SK-N-SH (cell line): ENCODE measurements at regions not wholly inside any gene's neighbourhood (a gene's known extent, or its start where the extent isn't known, plus 50 kb on each side); places are given as distances from the start of the nearest gene placed in this dataset.

Experiments used
- CTCF ChIA-PET: fragments of 300-600, 350-600 bp; formaldehyde crosslinking; extraction: SDS; loops from one replicate; lab custom pipeline; 2021; lab: Yijun Ruan, JAX
- POLR2A ChIA-PET: fragments of 350-600 bp; sonication (Branson Sonifier 250); formaldehyde crosslinking; extraction: SDS; loops from one replicate; lab custom pipeline; 2020; ENCODE audit warnings: antibody characterized with exemption, inconsistent platforms; lab: Yijun Ruan, JAX
- DNase-seq: peaks from one replicate; pipeline ENCODE4 v3.0.0; 2012
- H2AFZ ChIP-seq: fragments of 200-600 bp; sonication (generic); 2 replicates; pipeline ENCODE4 v1.8.1; 2016; ENCODE audit warnings: antibody characterized with exemption, mild to moderate bottlenecking, low read depth
- H3F3A ChIP-seq: fragments of 200-600 bp; sonication (generic); replicated peaks from 2 replicates; pipeline ENCODE3; 2016; ENCODE audit warnings: antibody characterized with exemption, mild to moderate bottlenecking; ENCODE audit not compliant: insufficient read depth
- H3K27ac ChIP-seq, 2 experiments: fragments of 200-500 bp in 1 of 2; fragments of 200-600 bp in 1 of 2; sonication (Bioruptor generic) in 1 of 2; sonication (generic), shearing (Covaris generic) in 1 of 2; 2 replicates each; pipeline versions ENCODE4 v1.5.1 to v1.6.1; 2014 to 2016; ENCODE audit warnings: low read depth in 2 of 2, inconsistent platforms in 1 of 2, low read length in 1 of 2, mild to moderate bottlenecking in 1 of 2, mixed read lengths in 1 of 2
- H3K27me3 ChIP-seq: fragments of 200-600 bp; sonication (generic), shearing (Covaris generic); 2 replicates; pipeline ENCODE4 v1.6.1; 2016; ENCODE audit warnings: mixed run types; ENCODE audit not compliant: insufficient read depth
- H3K36me3 ChIP-seq, 2 experiments: fragments of 200-500 bp in 1 of 2; fragments of 200-600 bp in 1 of 2; sonication (Bioruptor generic) in 1 of 2; sonication (generic) in 1 of 2; replicated peaks in 1 of 2; 2 replicates each; pipeline versions ENCODE3 to v1.5.1; 2014 to 2016; ENCODE audit warnings: low read length in 1 of 2, mild to moderate bottlenecking in 1 of 2; ENCODE audit not compliant: insufficient read depth in 2 of 2, control insufficient read depth in 1 of 2
- H3K4me1 ChIP-seq, 2 experiments: fragments of 200-500 bp in 1 of 2; fragments of 200-600 bp in 1 of 2; sonication (Bioruptor generic) in 1 of 2; sonication (generic), shearing (Covaris generic) in 1 of 2; 2 replicates each; pipeline versions ENCODE4 v1.5.1 to v1.6.1; 2014 to 2016; ENCODE audit warnings: low read depth in 1 of 2, low read length in 1 of 2, mixed run types in 1 of 2; ENCODE audit not compliant: insufficient read depth in 2 of 2, control insufficient read depth in 1 of 2
- H3K4me2 ChIP-seq: fragments of 200-600 bp; sonication (generic), shearing (Covaris generic); 2 replicates; pipeline ENCODE4 v1.6.1; 2017; ENCODE audit warnings: mixed run types
- H3K4me3 ChIP-seq, 2 experiments: fragments of 200-500 bp in 1 of 2; fragments of 200-600 bp in 1 of 2; sonication (Bioruptor generic) in 1 of 2; sonication (generic), shearing (Covaris generic) in 1 of 2; 2 replicates each; pipeline versions ENCODE4 v1.5.1 to v1.8.1; 2014 to 2016; ENCODE audit warnings: low read depth in 2 of 2, inconsistent platforms in 1 of 2, low read length in 1 of 2, mild to moderate bottlenecking in 1 of 2, mixed read lengths in 1 of 2, moderate library complexity in 1 of 2
- H3K79me2 ChIP-seq: fragments of 200-600 bp; sonication (generic); 2 replicates; pipeline ENCODE4 v1.8.1; 2017; ENCODE audit warnings: mild to moderate bottlenecking; ENCODE audit not compliant: insufficient read depth
- H3K9ac ChIP-seq: fragments of 200-600 bp; sonication (generic); 2 replicates; pipeline ENCODE4 v1.6.1; 2017; ENCODE audit warnings: mixed run types
- H3K9me2 ChIP-seq: fragments of 200-600 bp; sonication (generic); 2 replicates; pipeline ENCODE4 v1.6.1; 2017; ENCODE audit warnings: mixed run types
- H3K9me3 ChIP-seq: fragments of 200-600 bp; sonication (generic); 2 replicates; pipeline ENCODE4 v1.6.1; 2017; ENCODE audit warnings: mixed run types, mild to moderate bottlenecking, moderate library complexity
- H4K20me1 ChIP-seq: fragments of 200-600 bp; sonication (generic); 2 replicates; pipeline ENCODE4 v1.6.1; 2017; ENCODE audit warnings: mild to moderate bottlenecking, mixed run types; ENCODE audit not compliant: insufficient read depth
- CHD2 ChIP-seq: fragments of 150-350 bp; IDR thresholded peaks from 2 replicates; pipeline ENCODE4 v1.6.1; 2018; ENCODE audit warnings: low read length; ENCODE audit not compliant: partially characterized antibody
- EP300 ChIP-seq, 2 experiments: IDR thresholded peaks; 2 replicates each; pipeline versions ENCODE4 v1.4.0 to v1.6.1; 2012; ENCODE audit warnings: borderline replicate concordance in 1 of 2, low read depth in 1 of 2, low read length in 1 of 2
- FOXJ3 ChIP-seq: sonication (generic); formaldehyde crosslinking; IDR thresholded peaks from 2 replicates; pipeline ENCODE4 v1.5.1; 2020; ENCODE audit warnings: mild to moderate bottlenecking, missing genetic modification reagents
- FOXM1 ChIP-seq: IDR thresholded peaks from 2 replicates; pipeline ENCODE4 v1.4.0; 2012; ENCODE audit warnings: low read depth, mild to moderate bottlenecking
- GATA2 ChIP-seq: sonication (generic); formaldehyde crosslinking; IDR thresholded peaks from 2 replicates; pipeline ENCODE4 v1.5.0; 2020; ENCODE audit warnings: mild to moderate bottlenecking, missing genetic modification reagents
- JUND ChIP-seq: IDR thresholded peaks from 2 replicates; pipeline ENCODE4 v1.4.0; 2012
- NRF1 ChIP-seq: IDR thresholded peaks from 2 replicates; pipeline ENCODE4 v1.6.1; 2012; ENCODE audit warnings: low read depth, mild to moderate bottlenecking, low read length
- POLR2AphosphoS5 ChIP-seq: IDR thresholded peaks from 2 replicates; pipeline ENCODE4 v1.6.1; 2012; ENCODE audit warnings: low read depth, low read length
- RAD21 ChIP-seq: IDR thresholded peaks from 2 replicates; pipeline ENCODE4 v1.6.1; 2012; ENCODE audit warnings: mild to moderate bottlenecking, low read length
- RCOR1 ChIP-seq: fragments of 150-350 bp; IDR thresholded peaks from 2 replicates; pipeline ENCODE4 v1.6.1; 2017; ENCODE audit warnings: antibody characterized with exemption, low read length
- RFX5 ChIP-seq: IDR thresholded peaks from 2 replicates; pipeline ENCODE4 v1.6.1; 2012; ENCODE audit warnings: mild to moderate bottlenecking, improper control_type of control experiment, low read length
- RXRA ChIP-seq: IDR thresholded peaks from 2 replicates; pipeline ENCODE4 v1.4.0; 2012; ENCODE audit warnings: low read depth, mild to moderate bottlenecking, borderline replicate concordance
- TCF12 ChIP-seq: IDR thresholded peaks from 2 replicates; pipeline ENCODE4 v1.4.0; 2012
- TEAD4 ChIP-seq: IDR thresholded peaks from 2 replicates; pipeline ENCODE4 v1.4.0; 2012; ENCODE audit warnings: mild to moderate bottlenecking, borderline replicate concordance; ENCODE audit not compliant: insufficient read depth
- YY1 ChIP-seq: IDR thresholded peaks from 2 replicates; pipeline ENCODE4 v1.4.0; 2012; ENCODE audit warnings: low read depth, mild to moderate bottlenecking
- WGBS: methylation state at CpG from one replicate; pipeline ENCODE4 v1.1.6; 2017; ENCODE audit warnings: low lambda C conversion rate; 5-methylcytosine and 5-hydroxymethylcytosine counted together
- TF ChIP-seq, protein P1 (sequence below): IDR thresholded peaks from 2 replicates; pipeline ENCODE4 v1.6.1; 2012; ENCODE audit warnings: mild to moderate bottlenecking, low read depth, low read length, moderate library complexity
- TF ChIP-seq, protein P2 (sequence below): fragments of 150-350 bp; IDR thresholded peaks from 2 replicates; pipeline ENCODE4 v1.6.1; 2016; ENCODE audit warnings: mild to moderate bottlenecking, low read depth, low read length
- TF ChIP-seq, protein P3 (sequence below): fragments of 200-600 bp; sonication (generic); IDR thresholded peaks from 2 replicates; pipeline ENCODE4 v1.6.1; 2017; ENCODE audit warnings: antibody characterized with exemption, mild to moderate bottlenecking, moderate library complexity

DNA sequence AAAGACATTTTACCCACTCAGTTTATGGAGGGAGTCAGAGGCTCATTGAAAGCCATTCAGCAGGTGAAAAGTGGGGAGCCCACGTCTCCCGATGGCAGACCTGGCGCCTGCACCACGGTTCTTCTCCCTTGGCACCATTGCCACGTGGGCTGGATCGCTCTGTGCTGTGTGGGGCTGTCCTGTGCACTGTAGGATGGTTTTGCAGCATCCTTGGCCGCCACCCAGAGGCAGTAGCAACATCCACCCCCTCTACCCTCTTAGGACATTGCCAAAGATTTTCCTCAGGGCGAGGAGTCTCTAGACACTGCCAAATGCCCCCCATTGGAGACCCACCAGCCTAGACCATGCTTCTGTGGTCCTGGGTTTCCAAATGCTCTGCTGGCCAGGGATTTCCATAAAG, 60.2 kb downstream of the SYNE3 start:
- no peaks in the 10 kb centered on the region for H3F3A ChIP-seq
- CTCF ChIA-PET: no interaction called here
- 80% methylated on average over 7 of the region's 8 CpGs for WGBS

DNA sequence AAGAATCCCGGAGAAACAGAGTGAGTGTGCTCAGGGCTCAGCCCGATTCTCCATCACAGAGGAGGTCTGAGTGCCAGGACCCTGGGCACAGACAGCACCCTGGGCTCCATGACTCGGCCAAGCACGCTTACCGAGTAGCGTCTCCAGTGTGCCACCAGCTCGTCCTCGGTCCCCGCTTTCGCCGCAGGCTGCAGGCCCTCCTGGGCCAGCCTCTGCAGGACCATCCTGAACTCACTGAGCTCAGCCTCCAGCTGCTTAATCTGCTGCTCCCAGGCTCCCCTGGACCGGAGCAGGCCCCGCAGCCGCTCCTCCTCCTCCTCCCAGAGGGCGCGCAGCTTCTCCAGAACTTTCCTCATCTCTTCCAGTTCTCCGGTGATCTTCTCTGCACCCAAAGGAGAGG, 61.2 kb downstream of the SYNE3 start:
- no peak overlapping the region for H2AFZ ChIP-seq
- no peaks in the 10 kb centered on the region for H3F3A ChIP-seq
- no peaks in the 10 kb centered on the region for H3K79me2 ChIP-seq
- no peak overlapping the region for H3K9ac ChIP-seq
- H3K27ac ChIP-seq: no peak overlapping the region
- H3K9me2 ChIP-seq: no peaks in the 10 kb centered on the region
- H3K4me1 ChIP-seq: no peaks in the 10 kb centered on the region
- DNase-seq: no peak
- TF ChIP-seq POLR2AphosphoS5 (no peak), NRF1 (no peak), RAD21 (no peak), RCOR1 (no peak), GATA2 (CRISPR knock-in tag) (no peak), TEAD4 (no peak), FOXM1 (no peak), JUND (no peak)
- POLR2A ChIA-PET: no interaction called here
- H3K4me3 ChIP-seq: no peak overlapping the region
- H4K20me1 ChIP-seq: no peaks in the 10 kb centered on the region
- H3K4me2 ChIP-seq: no peak overlapping the region
- no peaks in the 10 kb centered on the region for H3K27me3 ChIP-seq
- no peaks in the 10 kb centered on the region for H3K36me3 ChIP-seq
- CTCF ChIA-PET: interaction anchor here (1.0 to 5.2 kb wide), 2 partner anchors 12 to 72 kb away, joined by 3 to 37 read pairs; no protein-coding TSS in a partner anchor
- 91% methylated on average over 17 of the region's 17 CpGs for WGBS
- H3K9me3 ChIP-seq: no peaks in the 10 kb centered on the region

More for the DNA sequence above, 60.2 kb downstream of the SYNE3 start:
- Histone ChIP-seq H3K4me1 (peaks cover 0 to 2% of the 10 kb centered on the region in 2 experiments; a peak in 1 of 4 replicates), H3K27me3 (no peaks in the 10 kb centered on the region), H3K9me3 (no peaks in the 10 kb centered on the region), H3K4me2 (no peak overlapping the region), H3K36me3 (no peaks in the 10 kb centered on the region), H3K27ac (no peak overlapping the region), H3K9ac (no peak overlapping the region), H2AFZ (no peak overlapping the region), H3K79me2 (no peaks in the 10 kb centered on the region), H3K9me2 (no peaks in the 10 kb centered on the region), H3K4me3 (no peak overlapping the region), H4K20me1 (no peaks in the 10 kb centered on the region)
- no peak for DNase-seq
- TF ChIP-seq RXRA (no peak), POLR2AphosphoS5 (no peak), RFX5 (no peak), TCF12 (no peak), CHD2 (no peak)
- POLR2A ChIA-PET: no interaction called here

DNA sequence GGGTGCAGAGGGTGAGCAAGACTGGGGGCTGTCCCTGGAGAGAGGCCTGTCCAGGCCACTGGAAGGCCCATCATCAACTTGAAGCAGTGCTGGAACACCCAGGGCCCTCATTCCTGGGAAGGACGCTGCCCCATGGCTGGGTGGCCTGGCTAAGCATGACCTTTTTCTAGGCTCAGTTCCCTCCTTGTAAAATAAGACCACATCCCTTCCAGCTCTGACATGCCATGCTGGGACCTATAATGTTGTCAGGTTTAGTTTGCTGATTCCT, 62.8 kb downstream of the SYNE3 start:
- no peak for DNase-seq
- no peaks in the 10 kb centered on the region for H3K9me2 ChIP-seq
- H3K36me3 ChIP-seq: no peaks in the 10 kb centered on the region
- ChIA-PET POLR2A (no interaction called here), CTCF (interaction anchor here (0.8 to 5.2 kb wide), 4 partner anchors 8 to 74 kb away, joined by 3 to 37 read pairs (median 16); no protein-coding TSS in a partner anchor)
- no peaks in the 10 kb centered on the region for H3K79me2 ChIP-seq
- no CpG with 5 or more reads among the region's 1 CpG for WGBS
- no peak overlapping the region for H3K4me2 ChIP-seq
- no peaks in the 10 kb centered on the region for H3F3A ChIP-seq
- no peaks in the 10 kb centered on the region for H3K27me3 ChIP-seq
- no peak overlapping the region for H2AFZ ChIP-seq
- H3K27ac ChIP-seq: no peak overlapping the region
- no peaks in the 10 kb centered on the region for H3K9me3 ChIP-seq
- H3K9ac ChIP-seq: no peak overlapping the region
- H4K20me1 ChIP-seq: no peaks in the 10 kb centered on the region
- no peaks in the 10 kb centered on the region for H3K4me1 ChIP-seq
- H3K4me3 ChIP-seq: no peak overlapping the region
- TF ChIP-seq FOXJ3 (CRISPR knock-in tag) (no peak), YY1 (no peak), EP300 (IDR thresholded peaks at IDR 0.05; ENCODE audit: borderline replicate concordance in 1 of 2, low read depth in 1 of 2, low read length in 1 of 2) (no peak), TCF12 (no peak), TEAD4 (no peak)
- TF ChIP-seq, protein P1, sequence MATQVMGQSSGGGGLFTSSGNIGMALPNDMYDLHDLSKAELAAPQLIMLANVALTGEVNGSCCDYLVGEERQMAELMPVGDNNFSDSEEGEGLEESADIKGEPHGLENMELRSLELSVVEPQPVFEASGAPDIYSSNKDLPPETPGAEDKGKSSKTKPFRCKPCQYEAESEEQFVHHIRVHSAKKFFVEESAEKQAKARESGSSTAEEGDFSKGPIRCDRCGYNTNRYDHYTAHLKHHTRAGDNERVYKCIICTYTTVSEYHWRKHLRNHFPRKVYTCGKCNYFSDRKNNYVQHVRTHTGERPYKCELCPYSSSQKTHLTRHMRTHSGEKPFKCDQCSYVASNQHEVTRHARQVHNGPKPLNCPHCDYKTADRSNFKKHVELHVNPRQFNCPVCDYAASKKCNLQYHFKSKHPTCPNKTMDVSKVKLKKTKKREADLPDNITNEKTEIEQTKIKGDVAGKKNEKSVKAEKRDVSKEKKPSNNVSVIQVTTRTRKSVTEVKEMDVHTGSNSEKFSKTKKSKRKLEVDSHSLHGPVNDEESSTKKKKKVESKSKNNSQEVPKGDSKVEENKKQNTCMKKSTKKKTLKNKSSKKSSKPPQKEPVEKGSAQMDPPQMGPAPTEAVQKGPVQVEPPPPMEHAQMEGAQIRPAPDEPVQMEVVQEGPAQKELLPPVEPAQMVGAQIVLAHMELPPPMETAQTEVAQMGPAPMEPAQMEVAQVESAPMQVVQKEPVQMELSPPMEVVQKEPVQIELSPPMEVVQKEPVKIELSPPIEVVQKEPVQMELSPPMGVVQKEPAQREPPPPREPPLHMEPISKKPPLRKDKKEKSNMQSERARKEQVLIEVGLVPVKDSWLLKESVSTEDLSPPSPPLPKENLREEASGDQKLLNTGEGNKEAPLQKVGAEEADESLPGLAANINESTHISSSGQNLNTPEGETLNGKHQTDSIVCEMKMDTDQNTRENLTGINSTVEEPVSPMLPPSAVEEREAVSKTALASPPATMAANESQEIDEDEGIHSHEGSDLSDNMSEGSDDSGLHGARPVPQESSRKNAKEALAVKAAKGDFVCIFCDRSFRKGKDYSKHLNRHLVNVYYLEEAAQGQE: no peak
- TF ChIP-seq, protein P2, sequence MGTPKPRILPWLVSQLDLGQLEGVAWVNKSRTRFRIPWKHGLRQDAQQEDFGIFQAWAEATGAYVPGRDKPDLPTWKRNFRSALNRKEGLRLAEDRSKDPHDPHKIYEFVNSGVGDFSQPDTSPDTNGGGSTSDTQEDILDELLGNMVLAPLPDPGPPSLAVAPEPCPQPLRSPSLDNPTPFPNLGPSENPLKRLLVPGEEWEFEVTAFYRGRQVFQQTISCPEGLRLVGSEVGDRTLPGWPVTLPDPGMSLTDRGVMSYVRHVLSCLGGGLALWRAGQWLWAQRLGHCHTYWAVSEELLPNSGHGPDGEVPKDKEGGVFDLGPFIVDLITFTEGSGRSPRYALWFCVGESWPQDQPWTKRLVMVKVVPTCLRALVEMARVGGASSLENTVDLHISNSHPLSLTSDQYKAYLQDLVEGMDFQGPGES: no peak
- TF ChIP-seq, protein P3, sequence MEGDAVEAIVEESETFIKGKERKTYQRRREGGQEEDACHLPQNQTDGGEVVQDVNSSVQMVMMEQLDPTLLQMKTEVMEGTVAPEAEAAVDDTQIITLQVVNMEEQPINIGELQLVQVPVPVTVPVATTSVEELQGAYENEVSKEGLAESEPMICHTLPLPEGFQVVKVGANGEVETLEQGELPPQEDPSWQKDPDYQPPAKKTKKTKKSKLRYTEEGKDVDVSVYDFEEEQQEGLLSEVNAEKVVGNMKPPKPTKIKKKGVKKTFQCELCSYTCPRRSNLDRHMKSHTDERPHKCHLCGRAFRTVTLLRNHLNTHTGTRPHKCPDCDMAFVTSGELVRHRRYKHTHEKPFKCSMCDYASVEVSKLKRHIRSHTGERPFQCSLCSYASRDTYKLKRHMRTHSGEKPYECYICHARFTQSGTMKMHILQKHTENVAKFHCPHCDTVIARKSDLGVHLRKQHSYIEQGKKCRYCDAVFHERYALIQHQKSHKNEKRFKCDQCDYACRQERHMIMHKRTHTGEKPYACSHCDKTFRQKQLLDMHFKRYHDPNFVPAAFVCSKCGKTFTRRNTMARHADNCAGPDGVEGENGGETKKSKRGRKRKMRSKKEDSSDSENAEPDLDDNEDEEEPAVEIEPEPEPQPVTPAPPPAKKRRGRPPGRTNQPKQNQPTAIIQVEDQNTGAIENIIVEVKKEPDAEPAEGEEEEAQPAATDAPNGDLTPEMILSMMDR: no peak
